ENCODE measurements at regions not wholly inside any gene's neighbourhood (a gene's known extent, or its start where the extent isn't known, plus 50 kb on each side); places are given as distances from the start of the nearest gene placed in this dataset.

GRCh38 chr15:77773903-77774302, 141.2 kb upstream of the LINGO1 start:
- TF ChIP-seq SUZ12 (IDR thresholded peaks at IDR 0.05) (no peak), FOXA1 (IDR thresholded peaks at IDR 0.05) (no peak), HDGF (IDR thresholded peaks at IDR 0.05; ENCODE audit: borderline replicate concordance) (no peak), ZNF384 (IDR thresholded peaks at IDR 0.05) (no peak), TARDBP (IDR thresholded peaks at IDR 0.05) (no peak), FOXK2 (IDR thresholded peaks at IDR 0.05) (no peak), SP1 (IDR thresholded peaks at IDR 0.05) (no peak), ARNT (IDR thresholded peaks at IDR 0.05) (no peak)

All from HEK293T (cell line).